HG03432 (cell line): ENCODE measurements at regions not wholly inside any gene's neighbourhood (a gene's known extent, or its start where the extent isn't known, plus 50 kb on each side); places are given as distances from the start of the nearest gene placed in this dataset.

Source experiments
- ATAC-seq: cut with Tn5 transposase; IDR thresholded peaks from one replicate; pipeline ENCODE4 v1.9.1; 2021; ENCODE audit warnings: mild to moderate bottlenecking, moderate library complexity; ENCODE audit not compliant: unreplicated experiment

GRCh38 chr9:89790542-89791109 is 185.8 kb downstream of the GADD45G start:
- ATAC-seq, result no peak

- no peak for ATAC-seq
Observed at GRCh38 chr9:89791754-89792153, 186.9 kb downstream of the GADD45G start.

GRCh38 chr9:89792189-89793123 is 187.6 kb downstream of the GADD45G start:
- no peak for ATAC-seq

GRCh38 chr9:89793124-89793495 is 188.3 kb downstream of the GADD45G start:
- ATAC-seq, result no peak

- ATAC-seq, result no peak
Observed at GRCh38 chr9:89793551-89793950, 188.7 kb downstream of the GADD45G start.

- ATAC-seq, result no peak
Observed at GRCh38 chr9:89794918-89795317, 190.1 kb downstream of the GADD45G start.

- ATAC-seq, result no peak
Observed at GRCh38 chr9:89795538-89796195, 190.9 kb downstream of the GADD45G start.

- ATAC-seq, result no peak
Observed at GRCh38 chr9:89796606-89797005, 191.8 kb downstream of the GADD45G start.

GRCh38 chr9:89797255-89797654 is 192.4 kb downstream of the GADD45G start:
- no peak for ATAC-seq

- ATAC-seq, result no peak
Observed at GRCh38 chr9:89797937-89798455, 193.2 kb downstream of the GADD45G start.

GRCh38 chr9:89798547-89799120 is 193.8 kb downstream of the GADD45G start:
- no peak for ATAC-seq

- no peak for ATAC-seq
Observed at GRCh38 chr9:89799221-89799620, 194.4 kb downstream of the GADD45G start.

GRCh38 chr9:89799766-89800165 is 195.0 kb downstream of the GADD45G start:
- ATAC-seq, result no peak

- ATAC-seq, result no peak
Observed at GRCh38 chr9:89801341-89801740, 196.5 kb downstream of the GADD45G start.

- no peak for ATAC-seq
Observed at GRCh38 chr9:89801742-89802670, 197.2 kb downstream of the GADD45G start.

GRCh38 chr9:89802781-89803355 is 198.1 kb downstream of the GADD45G start:
- ATAC-seq, result no peak

- no peak for ATAC-seq
Observed at GRCh38 chr9:89803403-89803802, 198.6 kb downstream of the GADD45G start.

- no peak for ATAC-seq
Observed at GRCh38 chr9:89804766-89805531, 200.1 kb downstream of the GADD45G start.
